ENCODE measurements at regions not wholly inside any gene's neighbourhood (a gene's known extent, or its start where the extent isn't known, plus 50 kb on each side); places are given as distances from the start of the nearest gene placed in this dataset.
"Not testable (repeated sequence)": the region's sequence is repeated elsewhere in the genome, so short reads cannot be mapped to it uniquely, and the experiment has no call there.

DNA sequence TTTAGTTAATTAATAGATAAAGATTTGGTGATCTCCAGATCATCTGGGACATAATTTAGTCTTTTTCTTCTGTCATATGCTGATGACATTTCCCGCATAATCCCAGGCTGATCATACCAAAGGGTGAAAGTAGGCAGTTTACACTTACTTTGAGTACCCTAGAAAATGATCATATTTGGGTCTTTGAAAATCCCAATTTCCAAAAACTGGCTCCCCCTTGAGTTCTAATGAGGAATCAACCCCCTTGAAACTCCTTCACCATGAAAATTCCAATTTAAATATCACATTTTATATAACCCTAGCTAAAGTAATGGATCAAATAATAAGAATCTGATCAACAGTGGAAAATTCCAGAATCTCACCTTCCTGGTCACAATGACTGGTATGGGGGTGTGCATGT is 223.4 kb downstream of the NAF1 start:
- DNase-seq (ENCODE audit: low read depth) = no peak

DNA sequence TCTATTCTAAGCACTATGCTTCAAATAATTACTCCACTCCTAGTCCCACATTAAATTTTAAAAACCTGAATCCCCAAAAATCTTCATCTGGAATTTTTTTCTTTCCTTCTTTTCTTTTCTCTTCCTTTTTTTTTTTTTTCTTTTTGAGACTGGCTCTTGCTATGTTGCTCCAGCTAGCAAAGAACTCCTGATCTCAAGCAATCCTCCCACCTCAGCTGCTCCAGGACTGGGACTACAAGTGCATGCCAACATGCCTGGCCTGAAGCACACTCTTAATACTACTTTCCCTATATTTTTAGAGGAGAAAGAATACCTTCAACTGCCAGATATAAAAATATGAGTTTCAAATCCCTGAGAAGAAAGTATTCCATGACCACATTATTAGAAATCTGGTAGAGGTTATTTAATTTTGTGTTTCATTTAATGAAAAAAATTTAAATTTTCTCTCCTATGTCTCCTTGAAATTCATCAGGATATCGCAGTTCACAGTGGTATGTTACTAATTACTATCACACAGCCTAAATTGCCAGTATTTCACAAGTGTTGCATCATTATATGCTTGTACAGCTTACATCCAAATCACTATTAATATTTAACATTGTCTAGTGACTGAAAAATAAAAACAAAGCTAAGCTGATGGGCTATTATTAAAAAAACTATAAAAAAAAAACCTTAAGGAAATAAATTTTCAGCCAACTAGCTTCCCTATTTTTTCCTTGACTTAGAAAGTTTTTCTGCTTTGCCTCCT is 227.8 kb downstream of the NAF1 start:
- no peak for DNase-seq (ENCODE audit: low read depth)

DNA sequence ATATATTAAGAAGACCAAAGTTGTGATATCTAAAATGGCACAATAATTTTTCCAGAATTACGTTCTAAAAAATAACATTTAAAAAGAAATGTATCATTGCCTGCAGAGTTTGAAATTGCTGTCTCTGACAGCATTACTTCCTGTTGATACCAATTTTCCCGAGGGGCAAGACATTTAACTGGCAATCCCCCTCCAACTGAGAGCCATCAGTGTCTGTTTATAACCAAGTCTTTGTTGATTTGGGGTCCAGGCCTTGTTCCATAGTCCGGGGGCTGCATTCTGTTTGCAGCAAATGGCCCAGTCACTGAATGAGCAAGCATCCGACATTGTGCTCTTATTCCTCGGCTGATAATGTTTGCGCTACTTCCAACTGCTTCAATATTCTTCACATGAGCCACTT is 231.5 kb downstream of the NAF1 start:
- DNase-seq (ENCODE audit: low read depth) = no peak

DNA sequence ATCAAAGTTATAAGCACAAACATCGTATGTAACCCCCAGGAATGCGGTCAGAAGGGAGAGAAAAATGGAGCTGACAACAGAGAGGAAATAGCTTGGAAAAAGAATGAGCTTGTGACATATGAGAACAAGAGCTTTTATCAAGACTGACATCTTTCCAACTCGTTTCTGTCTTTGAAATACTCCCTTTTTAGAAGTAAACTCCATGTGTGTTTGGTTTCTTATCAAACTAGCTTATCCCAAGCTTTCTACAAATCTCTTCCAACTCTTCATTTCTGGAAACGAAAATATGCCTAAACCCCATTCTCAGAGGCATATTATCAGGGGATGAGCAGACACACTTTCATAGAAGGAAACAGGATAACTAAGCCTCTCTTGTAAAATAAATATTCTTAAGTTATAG is 235.4 kb downstream of the NAF1 start:
- DNase-seq (ENCODE audit: low read depth) = no peak

DNA sequence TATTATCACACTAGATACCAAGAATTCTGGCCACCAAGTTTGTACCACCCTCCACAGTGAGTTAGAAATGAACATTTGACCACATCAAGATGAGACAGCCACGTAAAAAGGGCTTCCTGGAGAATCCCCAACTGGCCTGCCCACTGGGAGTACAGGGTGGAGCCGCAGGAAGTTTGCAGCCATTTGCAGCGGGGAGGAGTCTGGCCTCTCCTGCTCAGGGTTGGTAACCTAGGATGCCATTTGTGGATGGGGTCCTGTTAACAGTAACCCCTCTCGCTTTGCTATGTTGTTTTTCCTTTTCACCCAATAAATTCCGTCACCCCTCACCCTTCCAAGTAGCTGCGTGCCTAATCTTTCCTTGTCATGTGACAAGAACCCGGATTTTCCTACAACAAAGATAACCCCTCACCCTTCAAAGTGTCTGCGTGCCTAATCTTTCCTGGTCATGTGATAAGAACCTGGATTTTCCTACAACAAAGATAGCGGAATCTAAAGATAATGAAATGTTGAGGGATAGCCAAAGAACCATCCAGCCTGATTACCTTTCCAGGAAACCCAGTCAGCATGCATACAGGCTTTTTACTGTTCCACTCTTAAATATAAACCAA is 245.4 kb downstream of the NAF1 start:
- DNase-seq (ENCODE audit: low read depth) = no peak

GRCh38 chr4:162920649-162921048 is 246.0 kb downstream of the NAF1 start:
- DNase-seq (ENCODE audit: low read depth) = no peak

GRCh38 chr4:162912482-162912881 is 254.2 kb downstream of the NAF1 start:
- no peak for DNase-seq (ENCODE audit: low read depth)

DNA sequence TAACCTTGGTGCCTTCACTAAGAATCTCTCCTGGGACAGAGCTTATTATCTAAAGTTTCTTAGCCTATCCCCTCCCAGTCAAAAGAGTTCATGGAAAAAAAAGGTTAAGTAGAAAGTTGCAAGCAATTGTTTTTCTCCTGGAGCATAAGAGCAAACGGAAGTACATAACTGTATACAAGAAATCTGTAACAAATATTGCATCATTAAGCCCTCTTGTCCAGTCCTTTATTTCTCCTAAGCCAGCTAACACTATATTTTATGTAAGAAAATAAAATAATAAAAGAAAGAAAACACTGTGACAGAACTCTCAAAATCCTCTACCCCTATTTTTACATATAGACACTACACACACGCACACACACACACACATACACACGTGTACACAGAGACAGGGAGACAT is 255.3 kb downstream of the NAF1 start:
- DNase-seq (ENCODE audit: low read depth) = no peak

- DNase-seq (ENCODE audit: low read depth) = no peak
These were observed 256.7 kb downstream of the NAF1 start for GRCh38 chr4:162909952-162910351.

- no peak for DNase-seq (ENCODE audit: low read depth)
These were observed 272.3 kb downstream of the NAF1 start for GRCh38 chr4:162894387-162894786.

GRCh38 chr4:162891788-162892707 is 274.6 kb downstream of the NAF1 start:
- DNase-seq (ENCODE audit: low read depth) = peak; percentile 2

GRCh38 chr4:162878096-162878495 is 288.6 kb downstream of the NAF1 start:
- no peak for DNase-seq (ENCODE audit: low read depth)

GRCh38 chr4:162874748-162875147 is 291.9 kb downstream of the NAF1 start:
- no peak for DNase-seq (ENCODE audit: low read depth)

GRCh38 chr4:162871990-162872389 is 294.7 kb downstream of the NAF1 start:
- no peak for DNase-seq (ENCODE audit: low read depth)

DNA sequence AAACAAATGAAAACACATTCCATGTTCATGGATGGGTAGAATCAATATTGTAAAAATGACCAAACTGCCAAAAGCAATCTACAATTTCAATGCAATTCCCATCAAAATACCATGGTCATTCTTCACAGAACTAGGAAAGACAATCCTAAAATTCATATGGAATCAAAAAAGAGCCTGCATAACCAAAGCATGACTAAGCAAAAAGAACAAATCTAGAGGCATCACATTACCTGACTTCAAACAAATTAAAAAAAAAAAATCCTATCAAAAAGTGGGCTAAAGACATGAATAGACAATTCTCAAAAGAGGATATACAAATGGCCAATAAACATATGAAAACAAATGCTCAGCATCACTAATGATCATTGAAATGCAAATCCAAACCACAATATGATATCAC is 297.5 kb downstream of the NAF1 start:
- no peak for DNase-seq (ENCODE audit: low read depth)

DNA sequence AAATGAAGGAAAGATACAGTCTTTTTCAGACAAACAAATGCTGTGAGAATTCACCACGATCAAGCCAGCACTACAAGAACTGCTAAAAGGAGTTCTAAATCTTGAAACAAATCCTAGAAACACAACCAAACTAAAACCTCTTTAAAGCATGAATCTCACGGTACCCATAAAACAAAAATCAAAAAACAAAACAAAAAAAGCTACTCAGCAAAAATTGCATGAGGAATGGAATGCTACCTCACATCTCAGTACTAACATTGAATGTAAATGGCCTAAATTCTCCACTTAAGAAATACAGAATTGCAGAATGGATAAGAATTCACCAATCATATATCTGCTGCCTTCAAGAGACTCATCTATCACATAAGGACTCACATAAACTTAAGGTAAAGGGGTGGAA is 300.1 kb downstream of the NAF1 start:
- DNase-seq (ENCODE audit: low read depth) = no peak

- no peak for DNase-seq (ENCODE audit: low read depth)
These were observed 301.6 kb downstream of the NAF1 start for GRCh38 chr4:162865102-162865501.

GRCh38 chr4:162853788-162854187 is 312.9 kb downstream of the NAF1 start:
- no peak for DNase-seq (ENCODE audit: low read depth)

DNA sequence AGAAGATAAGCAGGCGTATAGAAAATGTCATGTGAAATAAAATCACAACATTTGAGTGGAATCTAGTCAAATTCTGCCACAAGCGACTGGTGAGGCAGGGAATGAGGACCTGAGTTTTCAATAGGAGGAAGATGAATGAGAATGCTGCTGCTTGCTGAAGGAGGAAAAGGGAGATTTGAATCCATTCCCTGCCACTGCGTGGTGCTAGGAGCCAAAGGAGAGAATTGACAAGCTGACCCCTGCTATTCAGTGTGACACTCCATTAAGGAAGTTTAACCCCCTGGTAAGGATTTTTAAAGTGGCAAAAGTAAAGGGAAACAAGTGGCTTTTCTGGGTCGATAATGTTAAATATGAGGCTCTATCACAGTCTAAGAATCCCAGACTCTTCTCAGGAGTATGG is 314.0 kb downstream of the NAF1 start:
- DNase-seq (ENCODE audit: low read depth) = no peak

- not testable (repeated sequence) for DNase-seq (ENCODE audit: low read depth)
These were observed 315.4 kb downstream of the NAF1 start for GRCh38 chr4:162851241-162851758.

- DNase-seq (ENCODE audit: low read depth) = no peak
These were observed 316.8 kb downstream of the NAF1 start for GRCh38 chr4:162849937-162850336.

- no peak for DNase-seq (ENCODE audit: low read depth)
These were observed 318.6 kb downstream of the NAF1 start for GRCh38 chr4:162847945-162848549.
